ENCODE measurements at regions not wholly inside any gene's neighbourhood (a gene's known extent, or its start where the extent isn't known, plus 50 kb on each side); places are given as distances from the start of the nearest gene placed in this dataset.
"Not testable (repeated sequence)": the region's sequence is repeated elsewhere in the genome, so short reads cannot be mapped to it uniquely, and the experiment has no call there.

DNA sequence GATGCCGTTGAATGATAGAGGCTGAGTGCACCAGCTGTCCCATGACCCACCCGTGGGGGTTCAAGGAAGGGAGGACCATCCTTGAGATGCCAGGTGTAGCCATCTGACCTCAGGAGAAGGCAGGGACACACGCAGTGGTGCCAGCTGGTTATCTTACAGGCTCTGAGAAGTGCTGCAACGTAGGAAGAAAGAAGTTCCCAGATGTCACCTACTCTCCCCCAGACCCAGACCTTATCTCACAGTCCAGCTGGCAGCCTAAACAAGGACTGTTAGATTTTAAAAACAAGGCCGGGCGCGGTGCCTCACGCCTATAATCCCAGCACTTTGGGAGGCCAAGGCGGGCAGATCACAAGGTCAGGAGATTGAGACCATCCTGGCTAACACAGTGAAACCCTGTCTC is 1307.6 kb downstream of the TBC1D22A start:
- H3K4me3 ChIP-seq (ENCODE audit: low read depth, low read length) = no peak overlapping the region
- no peak for TF ChIP-seq CTCF (IDR thresholded peaks at IDR 0.05; ENCODE audit: borderline replicate concordance, insufficient read depth, low read depth, low read length)

- TF ChIP-seq CTCF (IDR thresholded peaks at IDR 0.05; ENCODE audit: borderline replicate concordance, insufficient read depth, low read depth, low read length) = no peak
These were observed 1306.8 kb downstream of the TBC1D22A start for GRCh38 chr22:48069256-48069655.

GRCh38 chr22:48068323-48068885 is 1306.0 kb downstream of the TBC1D22A start:
- no peak overlapping the region for H3K4me3 ChIP-seq (ENCODE audit: low read depth, low read length)

More at GRCh38 chr22:48069256-48069655, 1306.8 kb downstream of the TBC1D22A start:
- H3K4me3 ChIP-seq (ENCODE audit: low read depth, low read length) = no peak overlapping the region

GRCh38 chr22:48065892-48066291 is 1303.4 kb downstream of the TBC1D22A start:
- no peak for TF ChIP-seq CTCF (IDR thresholded peaks at IDR 0.05; ENCODE audit: borderline replicate concordance, insufficient read depth, low read depth, low read length)
- H3K4me3 ChIP-seq (ENCODE audit: low read depth, low read length) = no peak overlapping the region

More at GRCh38 chr22:48068323-48068885, 1306.0 kb downstream of the TBC1D22A start:
- TF ChIP-seq CTCF (IDR thresholded peaks at IDR 0.05; ENCODE audit: borderline replicate concordance, insufficient read depth, low read depth, low read length) = no peak

DNA sequence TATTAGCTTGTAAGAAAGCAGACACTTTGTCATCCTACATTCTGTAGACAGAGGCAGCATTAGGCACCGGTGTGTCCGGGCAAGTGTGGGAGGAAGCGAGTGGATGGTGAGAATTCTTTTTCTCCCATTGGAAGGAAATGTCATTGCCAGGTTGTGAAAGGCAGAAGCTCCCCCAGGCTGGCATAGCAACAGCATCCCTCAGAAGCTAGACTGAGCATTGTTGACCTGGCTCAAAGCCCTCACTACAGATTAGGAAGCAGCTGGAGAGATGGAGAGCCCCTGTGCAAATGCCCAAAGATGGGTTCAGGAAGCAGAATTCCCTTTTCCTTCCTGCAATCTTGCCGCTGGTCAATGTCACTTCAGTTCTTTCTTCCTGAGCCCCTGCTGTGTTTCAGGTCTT is 1299.3 kb downstream of the TBC1D22A start:
- TF ChIP-seq CTCF (IDR thresholded peaks at IDR 0.05; ENCODE audit: borderline replicate concordance, insufficient read depth, low read depth, low read length) = no peak
- no peak overlapping the region for H3K4me3 ChIP-seq (ENCODE audit: low read depth, low read length)

- no peak for TF ChIP-seq CTCF (IDR thresholded peaks at IDR 0.05; ENCODE audit: borderline replicate concordance, insufficient read depth, low read depth, low read length)
- H3K4me3 ChIP-seq (ENCODE audit: low read depth, low read length) = no peak overlapping the region
These were observed 1297.8 kb downstream of the TBC1D22A start for GRCh38 chr22:48060266-48060665.

DNA sequence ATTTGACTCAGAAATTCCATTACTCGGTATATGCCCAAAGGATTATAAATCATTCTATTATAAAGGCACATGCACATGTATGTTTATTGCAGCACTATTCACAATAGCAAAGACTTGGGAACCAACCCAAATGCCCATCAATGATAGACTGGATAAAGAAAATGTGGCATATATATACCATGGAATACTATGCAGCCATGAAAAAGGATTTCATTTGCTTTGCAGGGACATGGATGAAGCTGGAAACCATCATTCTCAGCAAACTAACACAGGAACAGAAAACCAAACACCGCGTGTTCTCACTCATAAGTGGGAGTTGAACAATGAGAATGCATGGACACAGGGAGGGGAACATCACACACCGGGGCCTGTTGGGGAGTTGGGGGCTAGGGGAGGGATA is 1297.1 kb downstream of the TBC1D22A start:
- not testable (repeated sequence) for H3K4me3 ChIP-seq (ENCODE audit: low read depth, low read length)
